Progenitor cell of endocrine pancreas (in vitro differentiated cells): ENCODE measurements at regions not wholly inside any gene's neighbourhood (a gene's known extent, or its start where the extent isn't known, plus 50 kb on each side); places are given as distances from the start of the nearest gene placed in this dataset.

Experiments
- DNase-seq: peaks from one replicate; pipeline ENCODE4 v3.0.0; 2021; ENCODE audit warnings: low spot score; ENCODE audit not compliant: unreplicated experiment
- H3K27ac Mint-ChIP-seq: 2 replicates; pipeline ENCODE4 v1.8.0; 2021; ENCODE audit warnings: mild to moderate bottlenecking, moderate library complexity, mixed read lengths
- H3K27me3 Mint-ChIP-seq: 2 replicates; pipeline ENCODE4 v1.8.0; 2021; ENCODE audit warnings: mixed read lengths
- H3K36me3 Mint-ChIP-seq: 2 replicates; pipeline ENCODE4 v1.8.0; 2022; ENCODE audit warnings: mixed read lengths; ENCODE audit not compliant: insufficient read depth
- H3K4me1 Mint-ChIP-seq: 2 replicates; pipeline ENCODE4 v1.8.0; 2021; ENCODE audit warnings: low read depth, mixed read lengths
- H3K4me3 Mint-ChIP-seq: 2 replicates; pipeline ENCODE4 v1.8.0; 2021; ENCODE audit warnings: low read depth, mild to moderate bottlenecking, moderate library complexity, mixed read lengths
- H3K9me3 Mint-ChIP-seq: 2 replicates; pipeline ENCODE4 v1.8.0; 2021; ENCODE audit warnings: low read depth, mixed read lengths
- CTCF ChIP-seq: fragments of 200-600 bp; sonication (generic); IDR thresholded peaks from one replicate; pipeline ENCODE4 v1.5.0; 2021; ENCODE audit warnings: antibody characterized with exemption, mild to moderate bottlenecking; ENCODE audit not compliant: unreplicated experiment

DNA sequence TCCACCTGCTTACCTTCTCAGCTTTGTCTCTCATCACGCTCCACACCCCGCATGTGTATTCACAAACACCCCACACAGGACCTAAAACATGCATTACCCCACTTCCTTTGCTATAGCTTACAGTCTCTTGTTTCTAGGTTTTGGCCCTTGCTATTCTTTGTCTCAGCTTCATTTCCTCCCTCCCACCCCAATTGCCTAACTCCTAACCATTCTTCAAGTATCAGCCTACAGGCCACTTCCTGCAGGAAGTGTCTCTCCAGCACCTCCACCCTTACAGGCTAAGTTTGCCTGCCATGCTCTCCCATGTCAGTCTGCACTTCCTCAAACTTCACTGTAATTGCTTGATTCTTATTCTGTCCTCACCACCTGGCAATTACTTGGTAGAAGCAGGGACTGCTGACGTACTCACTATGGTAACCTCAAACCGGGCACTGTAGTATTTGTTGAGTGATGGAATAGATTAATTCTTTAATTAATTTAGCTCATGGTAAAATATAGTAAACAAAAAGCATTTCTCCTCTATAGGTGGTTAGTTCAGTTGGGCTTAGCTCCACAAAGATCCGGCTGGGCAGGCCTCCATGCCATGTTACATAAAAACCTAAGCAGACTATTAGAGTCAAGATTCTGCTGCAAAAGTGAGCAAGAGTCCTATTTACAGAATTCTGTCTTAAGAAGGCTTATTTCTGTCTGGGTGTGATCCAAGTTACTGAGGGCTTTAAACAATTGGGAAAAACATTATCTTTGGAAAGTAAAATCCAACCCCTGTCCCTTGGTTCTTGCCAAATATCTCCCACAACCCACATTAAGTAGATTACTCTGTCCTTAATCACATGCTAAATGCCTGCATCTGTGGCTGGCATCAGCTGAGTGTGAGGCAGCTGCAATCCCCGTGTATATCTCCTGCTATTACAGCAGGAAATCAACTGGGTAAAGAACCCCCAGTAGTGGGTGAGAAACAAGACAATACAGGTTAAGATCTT lies 124.7 kb upstream of the CPEB2 start:
- no peaks in the 10 kb centered on the region for H3K36me3 Mint-ChIP-seq
- no peak for DNase-seq
- H3K9me3 Mint-ChIP-seq: no peaks in the 10 kb centered on the region
- H3K27ac Mint-ChIP-seq: no peak overlapping the region
- H3K4me1 Mint-ChIP-seq: no peaks in the 10 kb centered on the region
- peaks cover 10% of the 10 kb centered on the region for H3K27me3 Mint-ChIP-seq
- H3K4me3 Mint-ChIP-seq: no peak overlapping the region
- TF ChIP-seq CTCF: no peak

- DNase-seq: no peak
- Mint-ChIP-seq H3K9me3 (no peaks in the 10 kb centered on the region), H3K27ac (no peak overlapping the region), H3K36me3 (no peaks in the 10 kb centered on the region), H3K4me3 (no peak overlapping the region), H3K4me1 (no peaks in the 10 kb centered on the region), H3K27me3 (no peaks in the 10 kb centered on the region)
- no peak for TF ChIP-seq CTCF
These were observed 123.6 kb upstream of the CPEB2 start for GRCh38 chr4:14878681-14879080.

DNA sequence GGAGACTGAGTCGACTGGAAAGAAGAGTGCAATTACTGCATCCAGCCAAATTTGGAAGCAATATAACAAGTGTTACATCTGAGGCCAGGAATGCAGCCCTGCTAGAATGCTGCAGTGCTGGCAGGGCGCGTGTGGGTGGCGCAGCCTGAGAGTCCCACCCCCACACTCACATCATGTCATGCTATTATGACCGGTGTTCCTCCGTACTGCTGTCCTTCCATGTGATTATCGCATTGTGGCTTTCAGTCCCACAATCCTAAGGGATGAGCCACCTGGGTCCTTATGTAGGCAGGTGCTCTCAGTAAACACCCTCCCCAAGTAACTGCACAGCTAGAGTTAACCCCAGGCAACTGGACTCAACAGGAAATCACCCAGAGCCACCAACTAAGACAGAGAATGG lies 122.6 kb upstream of the CPEB2 start:
- Mint-ChIP-seq H3K4me1 (no peaks in the 10 kb centered on the region), H3K4me3 (no peak overlapping the region), H3K27ac (no peak overlapping the region), H3K9me3 (no peaks in the 10 kb centered on the region), H3K27me3 (peaks cover 4% of the 10 kb centered on the region), H3K36me3 (no peaks in the 10 kb centered on the region)
- no peak for TF ChIP-seq CTCF
- no peak for DNase-seq

DNA sequence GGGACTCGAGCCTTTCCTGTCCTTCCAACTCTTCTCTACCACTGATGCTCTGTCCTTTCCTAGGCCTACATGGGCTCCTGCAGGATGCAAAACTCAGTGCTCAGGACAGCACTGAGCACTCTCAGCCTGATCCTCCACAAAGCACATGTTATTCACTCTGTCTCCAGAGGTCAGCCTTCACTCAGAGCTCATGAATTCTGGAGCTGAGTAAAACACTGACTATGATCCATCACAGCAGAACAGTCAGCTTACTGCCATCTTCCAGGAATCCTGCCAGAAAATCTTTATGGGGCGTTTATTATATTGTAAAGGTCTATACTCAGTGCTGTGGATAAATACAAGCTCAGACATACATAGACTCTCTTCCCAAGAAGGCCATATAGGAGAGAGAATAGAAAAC lies 121.5 kb upstream of the CPEB2 start:
- DNase-seq: no peak
- no peaks in the 10 kb centered on the region for H3K36me3 Mint-ChIP-seq
- H3K27me3 Mint-ChIP-seq: peaks cover 6% of the 10 kb centered on the region
- no peaks in the 10 kb centered on the region for H3K4me1 Mint-ChIP-seq
- no peak for TF ChIP-seq CTCF
- H3K9me3 Mint-ChIP-seq: no peaks in the 10 kb centered on the region
- H3K27ac Mint-ChIP-seq: no peak overlapping the region
- H3K4me3 Mint-ChIP-seq: no peak overlapping the region

GRCh38 chr4:14883166-14883565 lies 119.1 kb upstream of the CPEB2 start:
- Mint-ChIP-seq H3K4me1 (no peaks in the 10 kb centered on the region), H3K36me3 (no peaks in the 10 kb centered on the region), H3K9me3 (no peaks in the 10 kb centered on the region), H3K27ac (no peak overlapping the region), H3K27me3 (peaks cover 6% of the 10 kb centered on the region), H3K4me3 (no peak overlapping the region)
- no peak for DNase-seq
- TF ChIP-seq CTCF: no peak
